SK-N-SH (cell line): ENCODE measurements at regions not wholly inside any gene's neighbourhood (a gene's known extent, or its start where the extent isn't known, plus 50 kb on each side); places are given as distances from the start of the nearest gene placed in this dataset.

ENCODE experiments used
- POLR2AphosphoS5 ChIP-seq: IDR thresholded peaks from 2 replicates; pipeline ENCODE4 v1.6.1; 2012; ENCODE audit warnings: low read depth, low read length
- TF ChIP-seq, protein P1 (sequence below): IDR thresholded peaks from 2 replicates; pipeline ENCODE4 v1.4.0; 2012; ENCODE audit warnings: low read depth
- TF ChIP-seq, protein P2 (sequence below): fragments of 200-600 bp; sonication (generic); IDR thresholded peaks from 2 replicates; pipeline ENCODE4 v1.6.1; 2017; ENCODE audit warnings: antibody characterized with exemption, mild to moderate bottlenecking, moderate library complexity

- TF ChIP-seq, protein P1, sequence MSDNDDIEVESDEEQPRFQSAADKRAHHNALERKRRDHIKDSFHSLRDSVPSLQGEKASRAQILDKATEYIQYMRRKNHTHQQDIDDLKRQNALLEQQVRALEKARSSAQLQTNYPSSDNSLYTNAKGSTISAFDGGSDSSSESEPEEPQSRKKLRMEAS = no peak
- TF ChIP-seq POLR2AphosphoS5 = no peak
- TF ChIP-seq, protein P2, sequence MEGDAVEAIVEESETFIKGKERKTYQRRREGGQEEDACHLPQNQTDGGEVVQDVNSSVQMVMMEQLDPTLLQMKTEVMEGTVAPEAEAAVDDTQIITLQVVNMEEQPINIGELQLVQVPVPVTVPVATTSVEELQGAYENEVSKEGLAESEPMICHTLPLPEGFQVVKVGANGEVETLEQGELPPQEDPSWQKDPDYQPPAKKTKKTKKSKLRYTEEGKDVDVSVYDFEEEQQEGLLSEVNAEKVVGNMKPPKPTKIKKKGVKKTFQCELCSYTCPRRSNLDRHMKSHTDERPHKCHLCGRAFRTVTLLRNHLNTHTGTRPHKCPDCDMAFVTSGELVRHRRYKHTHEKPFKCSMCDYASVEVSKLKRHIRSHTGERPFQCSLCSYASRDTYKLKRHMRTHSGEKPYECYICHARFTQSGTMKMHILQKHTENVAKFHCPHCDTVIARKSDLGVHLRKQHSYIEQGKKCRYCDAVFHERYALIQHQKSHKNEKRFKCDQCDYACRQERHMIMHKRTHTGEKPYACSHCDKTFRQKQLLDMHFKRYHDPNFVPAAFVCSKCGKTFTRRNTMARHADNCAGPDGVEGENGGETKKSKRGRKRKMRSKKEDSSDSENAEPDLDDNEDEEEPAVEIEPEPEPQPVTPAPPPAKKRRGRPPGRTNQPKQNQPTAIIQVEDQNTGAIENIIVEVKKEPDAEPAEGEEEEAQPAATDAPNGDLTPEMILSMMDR = no peak
Measured at GRCh38 chr7:118664498-118664897, 440.0 kb downstream of the ANKRD7 start.
